ENCODE measurements at regions not wholly inside any gene's neighbourhood (a gene's known extent, or its start where the extent isn't known, plus 50 kb on each side); places are given as distances from the start of the nearest gene placed in this dataset.

GRCh38 chr12:46677749-46678148, 148.0 kb downstream of the SLC38A4 start:
- POLR2A ChIA-PET (ENCODE audit: partially characterized antibody) = interaction anchor here (1.3 to 2.2 kb wide), 2 partner anchors 306 to 321 kb away, joined by 6 to 8 read pairs; no protein-coding TSS in a partner anchor
- H4K20me1 ChIP-seq (replicated peaks in 1 of 2; ENCODE audit: control insufficient read depth in 1 of 2, insufficient read depth in 2 of 2, low read length in 2 of 2) = no peaks in the 10 kb centered on the region
- FAIRE-seq = peak; percentile 90
- no peak overlapping the region for H2BK20ac ChIP-seq (ENCODE audit: low read length)
- no peak overlapping the region for H2AK5ac ChIP-seq (ENCODE audit: low read depth, low read length)
- no peaks in the 10 kb centered on the region for H3K27me3 ChIP-seq (replicated peaks in 1 of 4; ENCODE audit: control insufficient read depth in 3 of 4, extremely low read depth in 1 of 4, insufficient read depth in 3 of 4, low read length in 3 of 4)
- no peak overlapping the region for H3K4me3 ChIP-seq (ENCODE audit: extremely low read depth in 1 of 4, insufficient read depth in 2 of 4, low read depth in 3 of 4, low read length in 4 of 4)
- H2BK5ac ChIP-seq (ENCODE audit: low read depth, low read length) = no peak overlapping the region
- H3K56ac ChIP-seq (replicated peaks; ENCODE audit: insufficient read length, low read depth, low read length) = no peak overlapping the region
- no peak overlapping the region for H3K4ac ChIP-seq (replicated peaks; ENCODE audit: insufficient read length, low read depth, low read length)
- no peak overlapping the region for H3K23ac ChIP-seq (ENCODE audit: insufficient read length)
- no peak overlapping the region for H4K8ac ChIP-seq (ENCODE audit: extremely low read depth, insufficient read depth, low read length)
- H2BK15ac ChIP-seq (ENCODE audit: low read length) = no peak overlapping the region
- H3K27ac ChIP-seq (ENCODE audit: low read depth, low read length) = no peak overlapping the region
- H3K79me2 ChIP-seq (ENCODE audit: control insufficient read depth in 1 of 2, insufficient read depth in 2 of 2, low read length in 2 of 2) = no peaks in the 10 kb centered on the region
- TF ChIP-seq NRF1 (IDR thresholded peaks at IDR 0.05; ENCODE audit: low read depth, low read length) = no peak
- no peak for TF ChIP-seq TAF7 (optimal IDR thresholded peaks at IDR 0.05; ENCODE audit: borderline replicate concordance, low read depth, low read length)
- TF ChIP-seq BACH1 (IDR thresholded peaks at IDR 0.05; ENCODE audit: low read length) = no peak
- TF ChIP-seq EGR1 (IDR thresholded peaks at IDR 0.05; ENCODE audit: borderline replicate concordance, low read depth, low read length) = no peak
- TF ChIP-seq RAD21 (IDR thresholded peaks at IDR 0.05 in 1 of 2, conservative IDR thresholded peaks at IDR 0.05 in 1 of 2; ENCODE audit: low read depth in 2 of 2, low read length in 2 of 2) = peak; percentile 75 to 80
- no peak for TF ChIP-seq CHD1 (IDR thresholded peaks at IDR 0.05; ENCODE audit: low read depth, low read length)
- no peak for TF ChIP-seq SIX5 (IDR thresholded peaks at IDR 0.05; ENCODE audit: low read depth, low read length)
- TF ChIP-seq CTCF (IDR thresholded peaks at IDR 0.05; ENCODE audit: control extremely low read depth in 1 of 3, insufficient read depth in 1 of 3, low read depth in 1 of 3, low read length in 3 of 3) = peak in 2 of 3 experiments; percentile 52; a peak in 3 of 4 replicates
- no peak for TF ChIP-seq ZNF274 (IDR thresholded peaks at IDR 0.05; ENCODE audit: borderline replicate concordance, extremely low read depth, low read length)
- TF ChIP-seq CBX8 (IDR thresholded peaks at IDR 0.05; ENCODE audit: borderline replicate concordance, low read depth, low read length) = no peak
- 64% methylated on average over 2 of the region's 2 CpGs; no CpG with 5 or more reads in 1 of the 2 experiments for WGBS, 2 experiments (ENCODE audit: extremely low coverage in 1 of 2, insufficient coverage in 1 of 2, insufficient read length in 1 of 2, insufficient replicate concordance in 2 of 2, low coverage in 1 of 2, low lambda C conversion rate in 2 of 2, missing lambda C conversion rate in 1 of 2)
- H2AFZ ChIP-seq (ENCODE audit: low read length) = no peak overlapping the region
- DNase-seq (ENCODE audit: low read depth in 1 of 2, low spot score in 2 of 2) = no peak
- H2BK120ac ChIP-seq (replicated peaks; ENCODE audit: low read depth, low read length) = no peak overlapping the region
- H4K91ac ChIP-seq (replicated peaks; ENCODE audit: insufficient read length, low read length) = no peak overlapping the region
- H3K79me1 ChIP-seq (ENCODE audit: low read depth, low read length) = no peaks in the 10 kb centered on the region
- H3K18ac ChIP-seq (ENCODE audit: extremely low read depth, low read length) = no peak overlapping the region
- H3K36me3 ChIP-seq (ENCODE audit: control insufficient read depth in 2 of 4, insufficient read depth in 4 of 4, low read length in 3 of 4) = no peaks in the 10 kb centered on the region
- H3K9me3 ChIP-seq (ENCODE audit: insufficient read depth in 2 of 2, low read depth in 1 of 2, low read length in 1 of 2) = peaks cover 0 to 4% of the 10 kb centered on the region in 2 experiments; a peak in 1 of 4 replicates
- no peak overlapping the region for H3K14ac ChIP-seq (ENCODE audit: insufficient read length)
- no peaks in the 10 kb centered on the region for H3K23me2 ChIP-seq (ENCODE audit: low read depth, low read length)
- H4K5ac ChIP-seq (ENCODE audit: insufficient read length, low read depth, low read length) = no peak overlapping the region
- peaks cover 0 to 4% (median 0%) of the 10 kb centered on the region in 4 experiments; a peak in 3 of 7 replicates for H3K4me1 ChIP-seq (replicated peaks in 1 of 4; ENCODE audit: control insufficient read depth in 3 of 4, insufficient read depth in 4 of 4, low read length in 3 of 4)
- CTCF ChIA-PET (ENCODE audit: partially characterized antibody) = interaction anchor here (0.6 to 2.5 kb wide), 14 partner anchors 10 to 335 kb away, joined by 3 to 11 read pairs (median 4); no protein-coding TSS in a partner anchor
- no peak overlapping the region for H2BK12ac ChIP-seq (ENCODE audit: low read depth, low read length)
- H3K4me2 ChIP-seq (ENCODE audit: insufficient read depth in 1 of 2, low read depth in 2 of 2, low read length in 2 of 2) = no peak overlapping the region
- H3K9ac ChIP-seq (replicated peaks in 1 of 4; ENCODE audit: extremely low read depth in 1 of 4, low read depth in 3 of 4, low read length in 3 of 4) = no peak overlapping the region
